NCI-H1694 (cell line): ENCODE measurements at regions not wholly inside any gene's neighbourhood (a gene's known extent, or its start where the extent isn't known, plus 50 kb on each side); places are given as distances from the start of the nearest gene placed in this dataset.
"Not testable (repeated sequence)": the region's sequence is repeated elsewhere in the genome, so short reads cannot be mapped to it uniquely, and the experiment has no call there.

Source experiments
- DNase-seq: peaks from one replicate; lab custom pipeline; 2025; lab: John Stamatoyannopoulos, UW

- DNase-seq: no peak
Observed at GRCh38 chr13:91025442-91025841, 322.0 kb upstream of the MIR17HG start.

DNA sequence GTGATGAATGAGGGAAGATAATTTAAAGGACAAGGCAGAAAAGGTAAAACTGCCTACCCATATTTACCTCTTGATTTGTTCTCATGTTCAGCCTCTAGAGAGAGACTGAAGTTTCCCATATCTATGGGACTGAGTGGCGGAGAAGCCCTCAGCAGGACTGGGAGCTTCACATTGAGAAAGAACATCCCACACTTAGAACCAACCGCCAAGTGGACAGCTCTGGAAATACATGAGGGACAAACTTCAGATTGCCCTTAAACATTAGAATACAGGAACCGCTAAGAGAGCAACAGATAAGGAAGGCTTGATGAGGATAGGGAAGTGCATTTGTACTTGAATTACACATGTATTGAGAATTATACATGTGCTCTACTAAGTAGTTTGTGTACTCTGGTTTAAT, 316.0 kb upstream of the MIR17HG start:
- no peak for DNase-seq

GRCh38 chr13:91032104-91032503, 315.4 kb upstream of the MIR17HG start:
- DNase-seq: no peak

DNA sequence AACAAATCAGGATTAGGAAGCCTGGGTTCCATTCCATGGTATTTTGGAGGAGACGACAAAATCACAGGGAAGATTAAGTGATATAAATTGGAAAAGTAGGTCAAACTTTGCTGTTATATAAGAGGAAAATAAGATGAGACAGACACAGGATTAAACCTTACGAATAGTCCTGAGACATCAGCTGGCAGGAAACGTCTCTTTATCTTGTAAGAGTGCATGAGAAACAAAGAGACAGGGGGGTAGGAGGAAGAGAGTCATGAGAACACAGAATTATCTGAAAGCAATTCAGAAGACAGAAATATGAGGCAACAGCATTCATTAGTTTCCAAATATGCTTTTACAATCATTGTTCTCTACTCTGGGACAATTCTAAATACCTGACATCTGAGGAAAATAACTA, 310.6 kb upstream of the MIR17HG start:
- no peak for DNase-seq

DNA sequence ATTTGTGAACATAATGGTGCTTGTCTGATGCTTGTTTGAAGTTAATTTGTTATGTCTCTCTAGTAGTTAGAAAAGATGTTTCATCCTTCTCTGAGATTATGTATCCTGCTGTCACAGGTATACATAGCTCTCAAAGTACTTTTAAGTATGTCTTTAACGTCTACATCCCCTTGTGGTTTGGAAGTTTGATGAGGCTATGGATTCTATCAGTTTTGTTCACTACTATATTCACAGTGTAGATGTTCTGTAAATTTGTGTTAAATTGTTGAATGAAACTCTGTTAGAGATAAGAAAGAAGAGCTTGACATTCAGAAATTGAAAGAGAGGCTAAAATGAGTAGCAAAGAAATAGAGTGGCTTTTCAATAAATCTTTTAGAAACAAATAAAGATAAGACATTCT, 304.6 kb upstream of the MIR17HG start:
- DNase-seq: no peak

DNA sequence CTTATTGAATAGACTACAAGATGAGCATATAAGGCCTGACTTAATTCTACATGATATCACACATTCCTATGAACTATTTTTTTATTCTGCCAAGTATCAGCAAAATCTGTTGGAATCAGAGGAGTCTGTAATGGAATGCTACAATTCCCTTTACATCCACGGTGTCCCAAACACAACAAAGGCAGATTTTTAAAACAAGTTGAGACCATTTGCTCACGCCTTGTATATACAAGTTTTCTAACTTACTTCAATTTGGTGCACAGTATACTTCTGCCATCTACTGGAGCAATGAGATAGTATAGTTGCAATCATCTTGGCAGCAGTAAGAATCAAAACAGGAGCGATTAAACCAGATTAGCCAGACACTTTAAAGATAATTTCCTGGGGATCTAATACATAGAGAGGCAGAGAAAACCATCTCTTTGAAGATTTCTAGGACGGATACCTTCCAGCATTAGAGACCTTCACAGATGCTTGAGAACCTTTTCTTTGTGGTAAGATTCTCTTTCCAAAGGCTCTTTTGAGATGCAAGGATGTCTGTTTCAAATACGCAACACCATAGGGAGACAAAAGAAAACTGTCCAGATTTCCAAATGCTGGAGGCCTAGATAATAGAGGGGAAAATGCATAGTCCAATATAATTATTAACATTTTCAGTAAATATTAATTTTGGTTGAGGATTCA, 302.0 kb upstream of the MIR17HG start:
- no peak for DNase-seq

DNA sequence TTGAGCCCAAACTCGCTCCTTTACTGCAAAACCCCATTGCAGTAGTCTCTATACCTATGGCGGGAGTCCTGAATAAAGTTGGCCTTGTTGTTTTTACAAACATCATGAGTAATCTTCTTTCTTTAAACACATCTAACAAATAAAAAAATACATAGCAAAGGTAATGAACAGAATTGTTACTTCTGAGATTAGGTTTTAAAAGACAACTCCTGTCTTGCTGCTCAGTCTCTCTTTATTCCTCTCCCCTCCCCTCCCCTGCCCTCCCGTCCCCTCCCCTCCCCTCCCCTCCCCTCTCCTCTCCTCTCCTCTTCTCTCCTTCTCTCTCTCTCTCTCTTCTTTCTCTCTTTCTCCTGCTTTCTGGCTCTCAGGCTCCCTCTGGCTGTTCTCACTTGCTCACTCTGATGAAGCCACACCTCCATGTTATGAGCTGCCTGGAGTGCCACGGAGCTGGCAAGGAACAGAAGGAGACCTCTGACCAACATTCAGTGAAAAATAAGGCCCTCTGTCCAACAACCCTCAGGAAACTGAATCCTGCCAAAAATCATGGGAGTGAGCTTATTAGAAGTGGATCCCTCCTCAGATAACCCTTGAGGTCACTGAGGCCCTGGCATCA, 300.7 kb upstream of the MIR17HG start:
- no peak for DNase-seq

DNA sequence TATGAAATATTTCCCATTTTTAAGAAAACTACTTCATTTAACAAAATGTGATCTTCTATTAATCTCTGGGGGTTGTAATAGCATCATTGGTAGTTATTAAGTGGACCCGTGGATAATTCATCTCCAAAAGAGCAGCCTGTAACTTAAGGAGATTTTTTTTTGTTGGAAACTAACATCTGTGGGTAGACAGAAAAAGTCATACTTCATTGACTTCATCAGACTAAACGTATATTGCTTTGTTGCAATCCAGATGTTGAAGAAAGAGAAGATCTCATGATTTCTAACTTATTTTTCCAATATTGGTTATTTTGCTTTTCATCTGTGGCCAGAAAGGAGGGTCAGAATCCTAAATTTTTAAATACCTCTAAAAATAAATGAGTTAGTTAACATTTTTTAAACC, 296.5 kb upstream of the MIR17HG start:
- DNase-seq: no peak

DNA sequence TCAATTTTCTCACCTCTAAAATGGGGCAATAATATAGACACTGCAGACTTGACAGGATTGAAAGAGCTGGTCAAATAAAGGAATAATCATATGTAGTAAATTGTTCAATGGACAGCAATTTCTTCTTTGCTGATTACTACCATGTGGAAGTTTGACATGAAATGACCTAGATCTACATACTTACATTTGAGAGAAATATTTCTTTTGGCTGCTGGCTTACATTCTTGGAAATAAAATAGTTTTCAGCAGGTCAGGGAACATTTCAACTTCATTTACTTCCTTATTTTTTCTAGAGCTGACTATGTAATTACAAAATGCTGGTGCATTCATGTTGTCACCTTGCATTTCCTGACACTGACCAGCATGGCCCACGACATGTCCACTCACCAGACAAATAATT, 294.6 kb upstream of the MIR17HG start:
- no peak for DNase-seq

- no peak for DNase-seq
Observed at GRCh38 chr13:91053318-91054065, 294.0 kb upstream of the MIR17HG start.

DNA sequence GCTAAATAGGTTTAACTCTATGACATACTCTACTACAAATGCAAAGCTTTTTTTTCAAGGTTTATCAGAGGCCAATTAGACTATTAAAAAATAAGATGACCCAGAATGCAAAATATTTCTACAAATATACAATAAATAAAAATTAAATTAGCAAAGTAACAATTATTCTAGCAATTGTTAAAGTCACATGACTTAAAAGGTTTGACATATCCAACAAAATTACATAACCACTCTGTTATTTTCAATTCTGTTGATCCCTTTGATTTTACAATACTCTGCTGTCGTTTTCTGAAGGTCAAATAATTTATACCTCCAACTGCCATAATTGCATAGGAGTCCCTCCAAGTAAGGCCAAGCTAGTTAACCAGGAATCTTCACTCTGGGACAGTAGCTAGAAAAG, 292.6 kb upstream of the MIR17HG start:
- no peak for DNase-seq

DNA sequence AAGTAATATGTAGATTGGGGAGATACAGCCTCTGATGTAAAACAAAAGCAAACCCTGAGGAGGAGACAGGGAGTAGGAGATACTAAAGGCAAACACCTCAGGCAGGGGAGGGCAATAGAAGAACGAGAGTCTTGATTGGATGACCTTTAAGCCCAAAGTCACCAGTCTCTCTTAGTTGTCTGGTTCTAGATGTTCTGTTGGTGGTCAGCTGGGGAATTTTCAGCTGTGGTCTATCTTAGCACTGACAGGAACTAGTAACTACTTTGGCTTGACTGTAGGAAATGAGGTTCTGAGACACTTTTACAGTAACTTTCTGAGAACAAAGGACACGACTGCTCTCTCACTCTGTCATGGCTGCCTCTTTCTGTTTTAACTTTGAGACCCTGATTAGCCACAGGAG, 290.7 kb upstream of the MIR17HG start:
- DNase-seq: no peak

- not testable (repeated sequence) for DNase-seq
Observed at GRCh38 chr13:91057507-91057906, 290.0 kb upstream of the MIR17HG start.

GRCh38 chr13:91058066-91058465, 289.4 kb upstream of the MIR17HG start:
- DNase-seq: no peak

DNA sequence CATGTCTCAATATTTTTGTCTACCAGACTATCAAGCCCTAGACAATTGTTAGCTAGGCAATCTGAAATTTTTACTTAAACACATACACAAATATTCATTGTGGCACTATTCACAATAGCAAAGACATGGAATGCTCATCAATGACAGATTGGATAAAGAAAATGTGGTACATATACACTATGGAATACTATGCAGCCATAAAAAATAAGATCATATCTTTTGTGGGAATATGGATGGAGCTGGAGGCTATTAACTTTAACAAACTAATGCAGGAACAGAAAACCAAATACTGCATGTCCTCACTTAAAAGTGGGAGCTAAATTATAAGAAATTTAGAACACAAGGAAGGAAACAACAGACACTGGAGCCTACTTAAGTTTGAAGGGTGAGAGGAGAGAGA, 288.6 kb upstream of the MIR17HG start:
- no peak for DNase-seq

DNA sequence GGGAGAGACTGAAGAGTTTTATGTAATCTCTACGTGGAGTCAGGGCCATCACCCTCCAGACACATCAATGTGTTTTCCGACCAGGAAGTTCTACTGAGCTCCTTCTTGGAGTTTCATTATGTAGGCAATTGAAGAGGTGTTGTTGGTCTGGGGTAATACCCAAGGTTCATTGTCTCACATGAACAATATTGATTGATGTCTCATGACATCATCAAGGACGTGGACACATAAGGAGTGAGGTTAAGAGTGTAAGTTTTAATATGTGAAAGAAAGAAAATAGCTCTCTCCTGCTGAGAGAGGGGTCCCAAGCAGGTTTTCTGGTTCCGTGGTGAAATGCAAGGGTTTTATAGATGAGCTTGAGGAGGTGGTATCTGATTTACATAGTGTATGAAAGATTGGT, 280.7 kb upstream of the MIR17HG start:
- no peak for DNase-seq

GRCh38 chr13:91072486-91072885, 275.0 kb upstream of the MIR17HG start:
- DNase-seq: no peak

GRCh38 chr13:91074091-91074490, 273.4 kb upstream of the MIR17HG start:
- DNase-seq: no peak

DNA sequence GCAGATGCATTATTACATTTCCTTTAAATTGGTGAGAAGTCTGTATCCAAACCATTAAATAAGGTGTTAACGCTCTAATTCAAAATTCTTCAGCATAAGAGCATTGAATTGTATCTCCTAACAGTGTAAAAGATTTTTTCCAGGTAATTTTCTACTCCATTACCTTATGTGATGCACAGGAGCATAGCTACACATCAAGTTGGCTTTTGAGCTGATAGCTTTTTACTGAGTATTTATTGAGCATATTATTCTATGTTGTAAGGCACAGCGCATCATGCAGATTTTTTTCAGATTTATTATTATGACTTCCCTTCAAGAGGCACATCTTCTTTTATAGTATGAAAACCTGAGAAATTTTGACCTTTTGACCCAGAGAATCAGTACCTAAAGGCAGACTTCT, 270.7 kb upstream of the MIR17HG start:
- no peak for DNase-seq

DNA sequence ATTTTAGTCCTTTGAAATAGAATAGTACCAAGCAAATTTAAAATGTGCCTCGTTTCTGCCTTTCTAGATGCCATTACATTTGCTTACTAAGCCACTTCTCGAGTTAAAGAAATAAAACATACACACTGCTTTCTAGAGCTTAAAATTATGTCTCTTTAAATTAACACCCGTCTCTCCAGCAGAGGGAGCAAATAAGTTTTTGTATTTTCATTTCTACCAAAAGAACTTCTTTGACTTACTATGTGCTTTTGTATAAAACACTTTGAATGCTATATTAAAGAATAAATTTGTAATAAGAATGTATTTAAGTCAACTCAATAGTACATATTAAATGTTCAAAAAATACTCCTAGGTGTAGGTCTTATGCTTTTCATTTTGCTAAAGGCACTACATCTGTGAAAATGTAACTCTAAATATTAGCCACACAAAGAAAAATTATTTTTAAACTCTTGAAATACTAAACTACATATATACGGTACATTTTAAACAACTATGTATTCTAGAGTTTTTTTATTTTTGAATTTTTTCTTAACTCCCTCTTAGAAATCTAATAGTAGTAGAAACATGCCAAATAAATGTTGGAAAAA, 269.3 kb upstream of the MIR17HG start:
- DNase-seq: peak; percentile 2

GRCh38 chr13:91079176-91079575, 268.3 kb upstream of the MIR17HG start:
- no peak for DNase-seq

DNA sequence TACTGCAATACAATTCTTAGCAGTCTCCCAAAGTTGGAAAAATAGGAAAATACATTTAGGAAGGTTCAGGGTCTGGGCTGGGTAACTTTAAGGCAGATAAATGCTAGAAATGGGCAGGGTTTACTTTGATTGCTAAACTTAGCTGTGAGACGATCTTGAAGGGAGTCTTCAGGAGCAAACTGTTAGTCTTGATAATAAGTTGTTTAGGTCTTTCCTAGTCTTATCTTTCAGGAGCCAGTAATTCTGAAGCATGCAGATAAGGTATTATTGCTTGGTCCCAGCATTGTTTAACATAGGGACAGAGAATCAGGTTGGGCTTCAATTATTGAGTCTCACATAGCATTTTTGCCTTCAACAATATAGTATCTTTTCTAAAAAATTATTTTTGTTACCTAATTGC, 262.4 kb upstream of the MIR17HG start:
- DNase-seq: no peak
